Breast epithelium (tissue), 4 donors: ENCODE measurements at regions not wholly inside any gene's neighbourhood (a gene's known extent, or its start where the extent isn't known, plus 50 kb on each side); places are given as distances from the start of the nearest gene placed in this dataset.

Experiments
- DNase-seq, 2 donors: peaks; one replicate each; pipeline ENCODE4 v3.0.0-alpha.2; 2019; ENCODE audit warnings: low spot score in 2 of 2
- H3K27ac ChIP-seq, 2 donors: fragments of 200-600 bp; sonication (generic) in 1 of 2; one replicate each; pipeline ENCODE4 v1.5.1; 2016 to 2019; ENCODE audit warnings: mild to moderate bottlenecking in 1 of 2
- H3K27me3 ChIP-seq, 2 donors: fragments of 200-600 bp; sonication (generic) in 1 of 2; one replicate each; pipeline versions ENCODE4 v1.5.1 to v1.6.0; 2017 to 2019; ENCODE audit warnings: control low read depth in 1 of 2, mild to moderate bottlenecking in 1 of 2
- H3K36me3 ChIP-seq: fragments of 200-600 bp; one replicate; pipeline ENCODE4 v1.5.1; 2019
- H3K4me1 ChIP-seq, 2 donors: fragments of 200-600 bp; sonication (generic); one replicate each; pipeline ENCODE4 v1.5.1; 2016 to 2019; ENCODE audit warnings: control low read depth in 1 of 2
- H3K4me3 ChIP-seq, 3 donors: fragments of 200-600 bp; sonication (generic); 1 replicate in 2 of 3; 2 replicates in 1 of 3; pipeline ENCODE4 v1.5.1; 2016 to 2019; ENCODE audit warnings: mild to moderate bottlenecking in 3 of 3, moderate library complexity in 2 of 3
- H3K9me3 ChIP-seq, 2 donors: fragments of 200-600 bp; sonication (generic) in 1 of 2; one replicate each; pipeline ENCODE4 v1.5.1; 2016 to 2019; ENCODE audit warnings: control low read depth in 1 of 2
- CTCF ChIP-seq, 3 donors: fragments of 450-650 bp; IDR thresholded peaks; one replicate each; pipeline ENCODE4 v1.5.1; 2016 to 2017; ENCODE audit warnings: antibody characterized with exemption in 3 of 3, mild to moderate bottlenecking in 3 of 3, moderate library complexity in 3 of 3
- POLR2A ChIP-seq: fragments of 450-650 bp; IDR thresholded peaks from one replicate; pipeline ENCODE4 v1.6.1; 2016; ENCODE audit warnings: antibody characterized with exemption, mild to moderate bottlenecking, moderate library complexity
- POLR2AphosphoS5 ChIP-seq, 3 donors: sonication (generic); formaldehyde crosslinking; IDR thresholded peaks; one replicate each; pipeline ENCODE4 v1.6.1; 2017; ENCODE audit warnings: antibody characterized with exemption in 3 of 3
- intact Hi-C: fragments of 100-400 bp; cut with DNase I; formaldehyde crosslinking; loops from one replicate; pipeline ENCODE4 v1.15.1; 2023; ENCODE audit warnings: low total_unique reads

DNA sequence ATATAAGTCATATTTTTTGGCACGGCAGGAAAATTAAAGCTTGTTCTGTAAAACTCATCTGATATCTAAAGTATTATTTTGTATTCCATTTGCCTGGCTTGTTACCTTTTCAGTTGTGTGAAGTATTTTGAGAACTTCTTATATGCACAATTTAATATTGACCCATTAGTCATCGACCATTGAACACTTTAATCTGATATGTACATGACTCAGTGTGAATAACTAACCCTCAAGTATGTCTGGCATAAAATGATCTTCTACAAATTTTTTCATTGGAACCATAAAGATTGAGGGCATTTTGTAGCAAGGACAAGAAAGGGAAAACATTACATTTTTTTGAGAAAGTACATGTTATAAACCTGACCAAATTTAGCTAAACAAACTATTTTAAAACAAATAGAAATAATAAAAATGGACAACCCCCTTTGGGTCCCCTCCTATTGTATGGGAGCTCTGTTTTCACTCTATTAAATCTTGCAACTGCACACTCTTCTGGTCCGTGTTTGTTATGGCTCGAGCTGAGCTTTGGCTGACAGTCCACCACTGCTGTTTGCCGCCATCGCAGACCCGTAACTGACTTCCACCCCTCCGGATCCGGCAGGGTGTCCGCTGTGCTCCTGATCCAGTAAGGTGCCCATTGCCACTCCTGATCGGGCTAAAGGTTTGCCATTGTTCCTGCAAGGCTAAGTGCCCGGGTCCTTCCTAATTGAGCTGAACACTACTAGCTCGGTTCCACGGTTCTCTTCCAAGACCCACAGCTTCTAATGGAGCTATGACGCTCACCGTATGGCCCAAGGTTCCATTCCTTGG, 118.8 kb downstream of the SLC6A15 start:
- no peak for DNase-seq
- Histone ChIP-seq H3K4me1 (no peaks in the 10 kb centered on the region), H3K4me3 (no peak overlapping the region), H3K9me3 (no peaks in the 10 kb centered on the region), H3K27me3 (no peaks in the 10 kb centered on the region), H3K27ac (no peak overlapping the region), H3K36me3 (no peaks in the 10 kb centered on the region)
- intact Hi-C loops = loop anchor here (2.0 kb wide), 1 partner anchor 29 kb away; no protein-coding TSS in a partner anchor
- TF ChIP-seq POLR2AphosphoS5 (IDR thresholded peaks at IDR 0.05) = no peak
- TF ChIP-seq POLR2A = no peak
- TF ChIP-seq CTCF (IDR thresholded peaks at IDR 0.05) = no peak

- H3K36me3 ChIP-seq = no peaks in the 10 kb centered on the region
- H3K4me3 ChIP-seq = no peak overlapping the region
- H3K27me3 ChIP-seq = no peaks in the 10 kb centered on the region
- H3K4me1 ChIP-seq = no peaks in the 10 kb centered on the region
- no peak overlapping the region for H3K27ac ChIP-seq
- TF ChIP-seq POLR2A = no peak
- no peak for TF ChIP-seq POLR2AphosphoS5 (IDR thresholded peaks at IDR 0.05)
- no peak for TF ChIP-seq CTCF (IDR thresholded peaks at IDR 0.05)
- no peak for DNase-seq
- intact Hi-C loops = no loop called here
- H3K9me3 ChIP-seq = no peaks in the 10 kb centered on the region
Observed at GRCh38 chr12:84791444-84791843, 121.2 kb downstream of the SLC6A15 start.

GRCh38 chr12:84789184-84789583, 123.4 kb downstream of the SLC6A15 start:
- Histone ChIP-seq H3K4me3 (no peak overlapping the region), H3K36me3 (no peaks in the 10 kb centered on the region), H3K27ac (no peak overlapping the region), H3K27me3 (no peaks in the 10 kb centered on the region), H3K4me1 (no peaks in the 10 kb centered on the region), H3K9me3 (no peaks in the 10 kb centered on the region)
- TF ChIP-seq POLR2AphosphoS5 (IDR thresholded peaks at IDR 0.05) (no peak), CTCF (IDR thresholded peaks at IDR 0.05) (no peak)
- intact Hi-C loops = no loop called here
- DNase-seq = no peak

GRCh38 chr12:84787253-84787652, 125.3 kb downstream of the SLC6A15 start:
- no peaks in the 10 kb centered on the region for H3K4me1 ChIP-seq
- H3K27ac ChIP-seq = no peak overlapping the region
- TF ChIP-seq POLR2AphosphoS5 (IDR thresholded peaks at IDR 0.05) (no peak), CTCF (IDR thresholded peaks at IDR 0.05) (no peak), POLR2A (no peak)
- intact Hi-C loops = no loop called here
- H3K36me3 ChIP-seq = no peaks in the 10 kb centered on the region
- no peaks in the 10 kb centered on the region for H3K27me3 ChIP-seq
- no peak for DNase-seq
- no peaks in the 10 kb centered on the region for H3K9me3 ChIP-seq
- no peak overlapping the region for H3K4me3 ChIP-seq

- Histone ChIP-seq H3K27ac (no peak overlapping the region), H3K4me1 (no peaks in the 10 kb centered on the region), H3K36me3 (no peaks in the 10 kb centered on the region), H3K4me3 (no peak overlapping the region), H3K27me3 (no peaks in the 10 kb centered on the region), H3K9me3 (no peaks in the 10 kb centered on the region)
- TF ChIP-seq CTCF (IDR thresholded peaks at IDR 0.05) = no peak
- DNase-seq = no peak
- intact Hi-C loops = no loop called here
Observed at GRCh38 chr12:84786622-84787021, 126.0 kb downstream of the SLC6A15 start.
